ENCODE measurements at regions not wholly inside any gene's neighbourhood (a gene's known extent, or its start where the extent isn't known, plus 50 kb on each side); places are given as distances from the start of the nearest gene placed in this dataset.

DNA sequence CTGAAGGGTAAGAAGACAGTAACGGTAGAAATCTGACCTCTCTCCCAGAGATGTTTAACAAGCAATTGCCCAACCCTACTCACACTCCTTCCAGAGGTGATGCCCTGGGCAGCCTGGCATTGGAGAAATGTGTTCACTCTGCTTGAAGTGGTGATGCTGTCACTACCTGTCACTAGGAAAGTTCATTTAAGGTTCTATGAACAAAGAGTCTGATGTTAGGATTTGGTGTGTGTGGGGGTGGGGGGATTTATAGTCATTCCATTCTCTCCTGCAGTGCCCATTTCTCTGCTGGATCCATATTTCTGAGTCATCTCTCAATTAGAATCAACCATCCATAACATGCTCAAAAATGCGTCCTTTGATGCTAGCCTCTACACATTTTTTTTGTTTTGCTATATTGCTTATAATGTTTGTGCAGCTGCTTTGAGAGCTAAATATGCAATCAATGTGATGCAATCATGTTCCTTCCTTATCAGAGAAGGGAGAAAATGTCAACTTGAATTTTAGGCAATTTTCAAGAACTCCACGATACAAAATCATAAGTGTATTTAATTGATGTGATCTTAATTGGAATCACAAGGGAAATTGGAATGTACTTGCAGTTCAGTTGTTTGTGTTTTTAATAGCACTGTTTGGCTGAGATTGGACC is 173.9 kb downstream of the DUSP10 start:
- BruUV-seq (replicated peaks): no TSS peak
- H4K20me1 ChIP-seq (ENCODE audit: insufficient read depth, low read length): no peaks in the 10 kb centered on the region
- 1% methylated on average over 3 of the region's 3 CpGs for WGBS (ENCODE audit: low lambda C conversion rate)
- H3K27ac ChIP-seq (ENCODE audit: extremely low read length, insufficient read depth, low read length): no peak overlapping the region
- intact Hi-C loops (cut with micrococcal nuclease; ENCODE audit: unreplicated experiment) (no loop called here), in situ Hi-C loops (cut with HindIII; ENCODE audit: extremely low pct_ligation_motif_present, low pct_unique_long_range_greater_than_20kb) (no loop called here)
- TF ChIP-seq ZNF510 (CRISPR knock-in tag; IDR thresholded peaks at IDR 0.05; ENCODE audit: low read depth) (no peak), FLYWCH1 (CRISPR knock-in tag; IDR thresholded peaks at IDR 0.05) (no peak), RAD21 (CRISPR knock-in tag; IDR thresholded peaks at IDR 0.05) (no peak), SRSF1 (optimal IDR thresholded peaks at IDR 0.05; ENCODE audit: low read depth, low read length) (no peak), SMYD3 (CRISPR knock-in tag; IDR thresholded peaks at IDR 0.05) (no peak), AKAP8 (CRISPR knock-in tag; IDR thresholded peaks at IDR 0.05) (no peak)
- CTCF ChIA-PET (ENCODE audit: low intra/inter-chr PET ratio, low total read pairs): no interaction called here
- H3K27me3 ChIP-seq (ENCODE audit: control insufficient read depth in 1 of 2, insufficient read depth in 2 of 2, low read length in 2 of 2): no peaks in the 10 kb centered on the region
- no peak overlapping the region for H3K9ac ChIP-seq (ENCODE audit: insufficient read depth, low read depth, low read length)
- no peak overlapping the region for H2AFZ ChIP-seq (ENCODE audit: low read length)
- H3K79me2 ChIP-seq (ENCODE audit: insufficient read depth, low read length): no peaks in the 10 kb centered on the region
- POLR2A ChIA-PET: no interaction called here
- H3K4me1 ChIP-seq (ENCODE audit: insufficient read depth, low read length): no peaks in the 10 kb centered on the region
- DNase-seq (ENCODE audit: low spot score) (no peak), ATAC-seq (no peak), FAIRE-seq (no peak)
- no peak overlapping the region for H3K4me3 ChIP-seq (replicated peaks in 1 of 3; ENCODE audit: insufficient read depth in 1 of 3, low read depth in 2 of 3, low read length in 3 of 3)
- no peaks in the 10 kb centered on the region for H3K9me3 ChIP-seq (ENCODE audit: low read length)
- H3K36me3 ChIP-seq (replicated peaks in 1 of 2; ENCODE audit: control insufficient read depth in 1 of 2, insufficient read depth in 2 of 2, low read length in 2 of 2): no peaks in the 10 kb centered on the region
- H3K4me2 ChIP-seq (ENCODE audit: low read depth, low read length): no peak overlapping the region

DNA sequence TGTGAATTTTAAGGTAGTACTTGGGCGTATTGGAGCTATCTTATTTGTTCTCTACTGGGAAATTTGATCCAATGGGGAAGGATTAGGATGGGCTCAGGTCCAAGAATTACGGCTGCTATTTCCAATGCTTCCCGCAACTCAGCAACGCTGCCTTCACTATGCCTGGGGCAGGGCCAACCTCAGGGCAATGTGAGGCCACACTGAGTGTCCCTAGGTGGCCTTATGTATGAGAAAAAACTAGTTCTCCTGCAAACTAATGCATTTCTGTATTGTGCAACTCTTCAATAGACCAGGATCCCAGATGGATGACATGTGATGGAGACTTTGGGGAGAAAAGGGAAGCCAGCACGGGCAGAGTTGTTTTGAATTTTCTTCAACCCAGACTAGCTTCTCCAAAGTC is 168.1 kb downstream of the DUSP10 start:
- Histone ChIP-seq H3K27ac (ENCODE audit: extremely low read length, insufficient read depth, low read length) (no peak overlapping the region), H3K4me3 (replicated peaks in 1 of 3; ENCODE audit: insufficient read depth in 1 of 3, low read depth in 2 of 3, low read length in 3 of 3) (no peak overlapping the region), H3K4me2 (ENCODE audit: low read depth, low read length) (no peak overlapping the region), H3K79me2 (ENCODE audit: insufficient read depth, low read length) (no peaks in the 10 kb centered on the region), H3K9ac (ENCODE audit: insufficient read depth, low read depth, low read length) (no peak overlapping the region), H3K4me1 (ENCODE audit: insufficient read depth, low read length) (no peaks in the 10 kb centered on the region), H3K9me3 (ENCODE audit: low read length) (0 out of 2 replicates have a peak, but pooled peaks cover 5% of the 10 kb centered on the region), H4K20me1 (ENCODE audit: insufficient read depth, low read length) (no peaks in the 10 kb centered on the region), H2AFZ (ENCODE audit: low read length) (no peak overlapping the region), H3K36me3 (replicated peaks in 1 of 2; ENCODE audit: control insufficient read depth in 1 of 2, insufficient read depth in 2 of 2, low read length in 2 of 2) (no peaks in the 10 kb centered on the region), H3K27me3 (ENCODE audit: control insufficient read depth in 1 of 2, insufficient read depth in 2 of 2, low read length in 2 of 2) (no peaks in the 10 kb centered on the region)
- ATAC-seq: no peak
- POLR2A ChIA-PET: no interaction called here
- CTCF ChIA-PET (ENCODE audit: low intra/inter-chr PET ratio, low total read pairs): no interaction called here
- in situ Hi-C loops (cut with HindIII; ENCODE audit: extremely low pct_ligation_motif_present, low pct_unique_long_range_greater_than_20kb): no loop called here
- 7% methylated on average over 3 of the region's 5 CpGs for WGBS (ENCODE audit: low lambda C conversion rate)
- BruUV-seq (replicated peaks): no TSS peak
- intact Hi-C loops (cut with micrococcal nuclease; ENCODE audit: unreplicated experiment): no loop called here
- DNase-seq (ENCODE audit: low spot score): no peak
- FAIRE-seq: no peak
- TF ChIP-seq ZNF446 (CRISPR knock-in tag; IDR thresholded peaks at IDR 0.05) (no peak), CEBPB (IDR thresholded peaks at IDR 0.05; ENCODE audit: borderline replicate concordance, low read depth, low read length) (peak; percentile 14; the same call in 1 of the 2 replicates)

Measured in HepG2 (cell line).